ENCODE measurements at regions not wholly inside any gene's neighbourhood (a gene's known extent, or its start where the extent isn't known, plus 50 kb on each side); places are given as distances from the start of the nearest gene placed in this dataset.
"Not testable (repeated sequence)": the region's sequence is repeated elsewhere in the genome, so short reads cannot be mapped to it uniquely, and the experiment has no call there.

GRCh38 chr4:73348185-73348584 lies 55.9 kb upstream of the ALB start:
- H3K27ac Mint-ChIP-seq, result no peak overlapping the region
- H3K4me1 Mint-ChIP-seq, result no peaks in the 10 kb centered on the region
- peaks cover 0 to 1% (median 0%) of the 10 kb centered on the region in 3 donors for H3K9me3 Mint-ChIP-seq
- H3K27me3 Mint-ChIP-seq, result peaks cover 5% of the 10 kb centered on the region
- H3K4me3 Mint-ChIP-seq, result no peak overlapping the region
- no peaks in the 10 kb centered on the region for H3K36me3 Mint-ChIP-seq

- Mint-ChIP-seq H3K27ac (no peak overlapping the region), H3K4me3 (no peak overlapping the region), H3K27me3 (peaks cover 6% of the 10 kb centered on the region), H3K36me3 (no peaks in the 10 kb centered on the region), H3K4me1 (no peaks in the 10 kb centered on the region), H3K9me3 (no peaks in the 10 kb centered on the region)
Measured at GRCh38 chr4:73347497-73347896, 56.6 kb upstream of the ALB start.

GRCh38 chr4:73345399-73345975 lies 58.6 kb upstream of the ALB start:
- H3K27ac Mint-ChIP-seq, result no peak overlapping the region
- no peaks in the 10 kb centered on the region for H3K9me3 Mint-ChIP-seq
- no peaks in the 10 kb centered on the region for H3K4me1 Mint-ChIP-seq
- H3K36me3 Mint-ChIP-seq, result no peaks in the 10 kb centered on the region
- H3K4me3 Mint-ChIP-seq, result no peak overlapping the region
- H3K27me3 Mint-ChIP-seq, result peaks cover 4% of the 10 kb centered on the region

- Mint-ChIP-seq H3K4me3 (no peak overlapping the region), H3K27ac (no peak overlapping the region), H3K27me3 (peaks cover 3% of the 10 kb centered on the region), H3K4me1 (no peaks in the 10 kb centered on the region), H3K36me3 (no peaks in the 10 kb centered on the region), H3K9me3 (no peaks in the 10 kb centered on the region)
Measured at GRCh38 chr4:73344106-73344505, 60.0 kb upstream of the ALB start.

- peaks cover 0 to 2% (median 0%) of the 10 kb centered on the region in 3 donors for H3K9me3 Mint-ChIP-seq
- peaks cover 3% of the 10 kb centered on the region for H3K27me3 Mint-ChIP-seq
- H3K36me3 Mint-ChIP-seq, result no peaks in the 10 kb centered on the region
- no peaks in the 10 kb centered on the region for H3K4me1 Mint-ChIP-seq
- no peak overlapping the region for H3K4me3 Mint-ChIP-seq
- no peak overlapping the region for H3K27ac Mint-ChIP-seq
Measured at GRCh38 chr4:73343432-73343831, 60.7 kb upstream of the ALB start.

GRCh38 chr4:73341454-73341853 lies 62.6 kb upstream of the ALB start:
- no peak overlapping the region for H3K4me3 Mint-ChIP-seq

GRCh38 chr4:73340917-73341316 lies 63.2 kb upstream of the ALB start:
- no peak overlapping the region for H3K27ac Mint-ChIP-seq
- peaks cover 0 to 6% (median 2%) of the 10 kb centered on the region in 3 donors for H3K9me3 Mint-ChIP-seq
- H3K4me3 Mint-ChIP-seq, result no peak overlapping the region
- no peaks in the 10 kb centered on the region for H3K36me3 Mint-ChIP-seq
- no peaks in the 10 kb centered on the region for H3K4me1 Mint-ChIP-seq
- peaks cover 4% of the 10 kb centered on the region for H3K27me3 Mint-ChIP-seq

More at GRCh38 chr4:73341454-73341853, 62.6 kb upstream of the ALB start:
- Mint-ChIP-seq H3K27ac (no peak overlapping the region), H3K4me1 (no peaks in the 10 kb centered on the region), H3K27me3 (peaks cover 4% of the 10 kb centered on the region), H3K9me3 (peaks cover 0 to 6% (median 2%) of the 10 kb centered on the region in 3 donors), H3K36me3 (no peaks in the 10 kb centered on the region)

GRCh38 chr4:73335679-73336078 lies 68.4 kb upstream of the ALB start:
- H3K4me3 Mint-ChIP-seq, result no peak overlapping the region
- H3K4me1 Mint-ChIP-seq, result no peaks in the 10 kb centered on the region
- H3K9me3 Mint-ChIP-seq, result peaks cover 0 to 6% (median 2%) of the 10 kb centered on the region in 3 donors

GRCh38 chr4:73332012-73332411 lies 72.1 kb upstream of the ALB start:
- H3K36me3 Mint-ChIP-seq, H3K9me3 Mint-ChIP-seq, H3K4me1 Mint-ChIP-seq, H3K27ac Mint-ChIP-seq, H3K4me3 Mint-ChIP-seq, H3K27me3 Mint-ChIP-seq: not testable (repeated sequence)

More at GRCh38 chr4:73335679-73336078, 68.4 kb upstream of the ALB start:
- peaks cover 1% of the 10 kb centered on the region for H3K27me3 Mint-ChIP-seq
- H3K36me3 Mint-ChIP-seq, result no peaks in the 10 kb centered on the region
- H3K27ac Mint-ChIP-seq, result peak overlapping the region in 1 of 3 donors; percentile 23

GRCh38 chr4:73329300-73329699 lies 70.7 kb upstream of the ANKRD17 start:
- H3K27me3 Mint-ChIP-seq, result no peaks in the 10 kb centered on the region
- no peak overlapping the region for H3K4me3 Mint-ChIP-seq
- no peaks in the 10 kb centered on the region for H3K4me1 Mint-ChIP-seq
- H3K27ac Mint-ChIP-seq, result no peak overlapping the region
- peaks cover 0 to 5% (median 2%) of the 10 kb centered on the region in 3 donors for H3K9me3 Mint-ChIP-seq
- H3K36me3 Mint-ChIP-seq, result no peaks in the 10 kb centered on the region

- H3K9me3 Mint-ChIP-seq, H3K27ac Mint-ChIP-seq, H3K36me3 Mint-ChIP-seq, H3K4me3 Mint-ChIP-seq, H3K4me1 Mint-ChIP-seq, H3K27me3 Mint-ChIP-seq: not testable (repeated sequence)
Measured at GRCh38 chr4:73325776-73326175, 67.2 kb upstream of the ANKRD17 start.

- Mint-ChIP-seq H3K36me3 (no peaks in the 10 kb centered on the region), H3K27ac (no peak overlapping the region), H3K4me3 (no peak overlapping the region), H3K9me3 (peaks cover 0 to under 1% (median 0%) of the 10 kb centered on the region in 3 donors), H3K27me3 (peaks cover 4% of the 10 kb centered on the region), H3K4me1 (no peaks in the 10 kb centered on the region)
Measured at GRCh38 chr4:73317092-73317491, 58.5 kb upstream of the ANKRD17 start.

- Mint-ChIP-seq H3K9me3 (no peaks in the 10 kb centered on the region), H3K27ac (no peak overlapping the region), H3K36me3 (no peaks in the 10 kb centered on the region), H3K27me3 (peaks cover 4% of the 10 kb centered on the region), H3K4me3 (no peak overlapping the region), H3K4me1 (peaks cover 0 to 3% (median 0%) of the 10 kb centered on the region in 3 donors)
Measured at GRCh38 chr4:73315091-73315490, 56.5 kb upstream of the ANKRD17 start.

GRCh38 chr4:73312967-73313366 lies 54.4 kb upstream of the ANKRD17 start:
- Mint-ChIP-seq H3K4me1 (peaks cover 0 to 3% (median 0%) of the 10 kb centered on the region in 3 donors), H3K4me3 (no peak overlapping the region), H3K36me3 (no peaks in the 10 kb centered on the region), H3K9me3 (no peaks in the 10 kb centered on the region), H3K27ac (no peak overlapping the region), H3K27me3 (peaks cover 4% of the 10 kb centered on the region)

- Mint-ChIP-seq H3K9me3 (no peaks in the 10 kb centered on the region), H3K27ac (no peak overlapping the region), H3K4me1 (peaks cover 0 to 3% (median 0%) of the 10 kb centered on the region in 3 donors), H3K27me3 (peaks cover 3% of the 10 kb centered on the region), H3K4me3 (no peak overlapping the region), H3K36me3 (no peaks in the 10 kb centered on the region)
Measured at GRCh38 chr4:73311428-73311827, 52.8 kb upstream of the ANKRD17 start.

- Mint-ChIP-seq H3K4me3 (no peak overlapping the region), H3K9me3 (no peaks in the 10 kb centered on the region), H3K27ac (no peak overlapping the region), H3K36me3 (no peaks in the 10 kb centered on the region), H3K4me1 (peaks cover 0 to 3% (median 0%) of the 10 kb centered on the region in 3 donors), H3K27me3 (peaks cover 1% of the 10 kb centered on the region)
Measured at GRCh38 chr4:73309211-73309610, 50.6 kb upstream of the ANKRD17 start.
